ENCODE measurements at regions not wholly inside any gene's neighbourhood (a gene's known extent, or its start where the extent isn't known, plus 50 kb on each side); places are given as distances from the start of the nearest gene placed in this dataset.

- H3K27me3 Mint-ChIP-seq (ENCODE audit: low read depth): no peaks in the 10 kb centered on the region
- intact Hi-C loops (cut with micrococcal nuclease): no loop called here
- no peaks in the 10 kb centered on the region for H3K9me3 Mint-ChIP-seq
- H3K4me3 Mint-ChIP-seq (ENCODE audit: low read depth): no peak overlapping the region
- no peaks in the 10 kb centered on the region for H3K4me1 Mint-ChIP-seq (ENCODE audit: low read depth)
- H3K27ac Mint-ChIP-seq: no peak overlapping the region
- H3K36me3 Mint-ChIP-seq (ENCODE audit: low read depth): no peaks in the 10 kb centered on the region
- no peak for DNase-seq (ENCODE audit: low spot score)
These were observed 605.0 kb upstream of the USP15 start for GRCh38 chr12:61655241-61655640.

DNA sequence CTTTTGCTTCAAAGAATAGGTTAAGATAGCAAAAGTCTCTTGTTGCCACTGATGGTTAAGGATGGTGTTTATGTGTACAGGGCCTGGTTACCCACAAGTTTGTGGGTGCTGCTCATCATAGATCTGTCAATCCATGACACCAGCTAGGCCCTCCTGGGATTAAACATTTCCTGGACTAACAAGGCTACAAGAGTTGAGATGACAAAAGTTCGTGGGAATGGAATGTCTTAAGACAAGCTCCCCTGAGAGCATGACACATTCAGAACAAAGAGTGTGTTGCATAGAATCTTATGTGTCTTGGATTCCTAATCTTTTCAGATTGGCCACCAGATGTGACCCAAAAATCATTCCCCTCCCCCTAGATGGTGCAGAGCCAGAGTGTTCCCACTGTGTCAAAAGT is 592.5 kb upstream of the USP15 start:
- Mint-ChIP-seq H3K9me3 (peaks cover 24% of the 10 kb centered on the region), H3K4me3 (ENCODE audit: low read depth) (no peak overlapping the region), H3K27ac (no peak overlapping the region), H3K36me3 (ENCODE audit: low read depth) (no peaks in the 10 kb centered on the region), H3K4me1 (ENCODE audit: low read depth) (no peaks in the 10 kb centered on the region), H3K27me3 (ENCODE audit: low read depth) (no peaks in the 10 kb centered on the region)
- no peak for DNase-seq (ENCODE audit: low spot score)
- intact Hi-C loops (cut with micrococcal nuclease): no loop called here

- DNase-seq (ENCODE audit: low spot score): no peak
- Mint-ChIP-seq H3K9me3 (peaks cover 6% of the 10 kb centered on the region), H3K27ac (no peak overlapping the region), H3K4me1 (ENCODE audit: low read depth) (no peaks in the 10 kb centered on the region), H3K4me3 (ENCODE audit: low read depth) (no peak overlapping the region), H3K36me3 (ENCODE audit: low read depth) (no peaks in the 10 kb centered on the region), H3K27me3 (ENCODE audit: low read depth) (no peaks in the 10 kb centered on the region)
- intact Hi-C loops (cut with micrococcal nuclease): no loop called here
These were observed 583.7 kb upstream of the USP15 start for GRCh38 chr12:61676520-61676919.

- no peaks in the 10 kb centered on the region for H3K36me3 Mint-ChIP-seq (ENCODE audit: low read depth)
- H3K27ac Mint-ChIP-seq: no peak overlapping the region
- DNase-seq (ENCODE audit: low spot score): no peak
- H3K9me3 Mint-ChIP-seq: no peaks in the 10 kb centered on the region
- H3K27me3 Mint-ChIP-seq (ENCODE audit: low read depth): no peaks in the 10 kb centered on the region
- no peak overlapping the region for H3K4me3 Mint-ChIP-seq (ENCODE audit: low read depth)
- intact Hi-C loops (cut with micrococcal nuclease): no loop called here
- H3K4me1 Mint-ChIP-seq (ENCODE audit: low read depth): no peaks in the 10 kb centered on the region
These were observed 572.8 kb upstream of the USP15 start for GRCh38 chr12:61687407-61687806.

GRCh38 chr12:61694214-61694613 is 566.0 kb upstream of the USP15 start:
- Mint-ChIP-seq H3K27me3 (ENCODE audit: low read depth) (no peaks in the 10 kb centered on the region), H3K9me3 (peaks cover 11% of the 10 kb centered on the region), H3K4me1 (ENCODE audit: low read depth) (no peaks in the 10 kb centered on the region), H3K4me3 (ENCODE audit: low read depth) (no peak overlapping the region), H3K36me3 (ENCODE audit: low read depth) (no peaks in the 10 kb centered on the region), H3K27ac (no peak overlapping the region)
- no peak for DNase-seq (ENCODE audit: low spot score)
- intact Hi-C loops (cut with micrococcal nuclease): no loop called here

DNA sequence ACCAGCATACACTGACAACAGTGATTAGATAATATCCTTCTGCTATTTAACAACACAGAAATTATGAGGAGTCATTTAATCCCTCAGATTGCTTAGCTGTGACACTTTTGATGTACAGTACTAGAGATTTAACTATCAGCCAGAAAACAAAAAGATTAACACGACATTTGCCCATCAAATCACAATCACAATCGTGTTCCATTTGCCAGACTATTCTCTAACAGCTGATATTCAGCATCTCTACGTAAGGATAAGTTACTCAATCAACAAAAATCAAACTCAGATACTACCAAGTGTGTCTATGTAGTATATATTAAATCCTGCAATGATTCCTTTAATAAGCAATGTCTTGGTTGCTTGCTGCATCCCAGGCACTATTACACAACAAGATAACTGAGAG is 558.7 kb upstream of the USP15 start:
- no peaks in the 10 kb centered on the region for H3K4me1 Mint-ChIP-seq (ENCODE audit: low read depth)
- no peaks in the 10 kb centered on the region for H3K36me3 Mint-ChIP-seq (ENCODE audit: low read depth)
- H3K9me3 Mint-ChIP-seq: no peaks in the 10 kb centered on the region
- intact Hi-C loops (cut with micrococcal nuclease): no loop called here
- no peak overlapping the region for H3K4me3 Mint-ChIP-seq (ENCODE audit: low read depth)
- H3K27ac Mint-ChIP-seq: no peak overlapping the region
- no peaks in the 10 kb centered on the region for H3K27me3 Mint-ChIP-seq (ENCODE audit: low read depth)
- DNase-seq (ENCODE audit: low spot score): no peak

DNA sequence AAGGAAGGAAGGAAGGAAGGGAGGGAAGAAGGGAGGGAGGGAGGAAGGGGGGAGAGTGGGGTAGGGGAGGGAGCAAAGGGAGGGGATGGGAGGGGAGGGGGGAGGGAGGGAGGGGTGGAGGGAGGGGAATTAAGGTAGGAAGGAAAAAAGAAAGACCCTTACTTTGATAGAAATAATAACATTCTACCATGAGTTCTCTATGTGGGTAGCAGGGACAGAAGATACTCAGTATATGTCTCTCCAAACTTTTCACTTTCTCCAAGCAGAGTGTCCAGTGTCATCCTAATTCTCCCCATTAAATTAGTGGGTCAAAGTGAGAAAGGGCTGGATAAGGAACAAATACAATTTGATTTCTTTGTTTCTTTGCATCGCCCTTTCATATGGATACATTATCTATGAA is 553.4 kb upstream of the USP15 start:
- H3K36me3 Mint-ChIP-seq (ENCODE audit: low read depth): no peaks in the 10 kb centered on the region
- DNase-seq (ENCODE audit: low spot score): no peak
- H3K9me3 Mint-ChIP-seq: no peaks in the 10 kb centered on the region
- no peak overlapping the region for H3K27ac Mint-ChIP-seq
- H3K4me1 Mint-ChIP-seq (ENCODE audit: low read depth): no peaks in the 10 kb centered on the region
- H3K27me3 Mint-ChIP-seq (ENCODE audit: low read depth): no peaks in the 10 kb centered on the region
- H3K4me3 Mint-ChIP-seq (ENCODE audit: low read depth): no peak overlapping the region
- intact Hi-C loops (cut with micrococcal nuclease): no loop called here

GRCh38 chr12:61713121-61713520 is 547.1 kb upstream of the USP15 start:
- H3K27me3 Mint-ChIP-seq (ENCODE audit: low read depth): no peaks in the 10 kb centered on the region
- DNase-seq (ENCODE audit: low spot score): no peak
- H3K36me3 Mint-ChIP-seq (ENCODE audit: low read depth): no peaks in the 10 kb centered on the region
- intact Hi-C loops (cut with micrococcal nuclease): no loop called here
- H3K9me3 Mint-ChIP-seq: no peaks in the 10 kb centered on the region
- H3K27ac Mint-ChIP-seq: no peak overlapping the region
- H3K4me1 Mint-ChIP-seq (ENCODE audit: low read depth): no peaks in the 10 kb centered on the region
- no peak overlapping the region for H3K4me3 Mint-ChIP-seq (ENCODE audit: low read depth)

- Mint-ChIP-seq H3K4me3 (ENCODE audit: low read depth) (no peak overlapping the region), H3K27ac (no peak overlapping the region), H3K9me3 (no peaks in the 10 kb centered on the region), H3K27me3 (ENCODE audit: low read depth) (no peaks in the 10 kb centered on the region), H3K4me1 (ENCODE audit: low read depth) (no peaks in the 10 kb centered on the region), H3K36me3 (ENCODE audit: low read depth) (no peaks in the 10 kb centered on the region)
- intact Hi-C loops (cut with micrococcal nuclease): no loop called here
- DNase-seq (ENCODE audit: low spot score): no peak
These were observed 542.2 kb upstream of the USP15 start for GRCh38 chr12:61717986-61718385.

DNA sequence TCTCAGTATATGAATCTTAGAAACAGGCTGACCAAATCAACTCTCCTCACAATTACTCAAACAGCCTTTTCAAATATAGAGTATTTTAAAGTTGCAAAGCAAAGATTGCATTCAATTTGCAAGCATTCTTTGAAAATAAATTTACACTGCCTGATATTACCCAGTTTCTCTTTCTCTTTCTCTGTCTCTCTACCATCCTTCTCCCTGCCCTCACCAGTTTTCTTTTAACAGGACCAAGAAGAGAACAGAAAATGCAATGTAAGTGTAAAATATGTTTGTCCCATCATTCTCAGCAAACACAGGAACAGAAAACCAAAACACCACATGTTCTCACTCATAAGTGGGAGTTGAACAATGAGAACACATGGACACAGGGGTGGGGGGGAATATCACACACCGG is 520.3 kb upstream of the USP15 start:
- no peaks in the 10 kb centered on the region for H3K27me3 Mint-ChIP-seq (ENCODE audit: low read depth)
- DNase-seq (ENCODE audit: low spot score): no peak

DNA sequence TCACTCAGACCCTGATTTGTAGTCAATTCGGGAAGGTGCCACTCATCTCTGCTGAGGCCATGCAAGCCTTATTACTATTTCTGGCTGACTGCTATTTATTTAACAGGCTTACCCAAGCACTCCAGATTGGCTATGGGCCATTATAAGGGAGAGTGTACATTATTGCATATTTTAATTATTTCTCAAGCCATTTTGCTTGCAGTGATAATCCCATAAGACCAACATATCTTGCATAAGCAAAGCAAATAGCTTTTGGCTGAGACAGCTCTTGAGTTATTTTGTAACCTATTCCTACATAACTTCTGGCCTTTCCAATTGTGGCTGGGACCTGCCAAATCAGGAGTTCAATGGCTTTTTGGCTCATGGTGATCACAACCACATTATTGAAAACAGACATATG is 509.6 kb upstream of the USP15 start:
- intact Hi-C loops (cut with micrococcal nuclease): no loop called here
- H3K27me3 Mint-ChIP-seq (ENCODE audit: low read depth): no peaks in the 10 kb centered on the region
- no peak for DNase-seq (ENCODE audit: low spot score)
- no peaks in the 10 kb centered on the region for H3K4me1 Mint-ChIP-seq (ENCODE audit: low read depth)
- no peaks in the 10 kb centered on the region for H3K9me3 Mint-ChIP-seq
- H3K36me3 Mint-ChIP-seq (ENCODE audit: low read depth): no peaks in the 10 kb centered on the region
- H3K4me3 Mint-ChIP-seq (ENCODE audit: low read depth): no peak overlapping the region
- no peak overlapping the region for H3K27ac Mint-ChIP-seq

More for the DNA sequence above, 520.3 kb upstream of the USP15 start:
- Mint-ChIP-seq H3K36me3 (ENCODE audit: low read depth) (no peaks in the 10 kb centered on the region), H3K9me3 (no peaks in the 10 kb centered on the region), H3K4me3 (ENCODE audit: low read depth) (no peak overlapping the region), H3K27ac (no peak overlapping the region), H3K4me1 (ENCODE audit: low read depth) (no peaks in the 10 kb centered on the region)
- intact Hi-C loops (cut with micrococcal nuclease): no loop called here

GRCh38 chr12:61754214-61754613 is 506.0 kb upstream of the USP15 start:
- H3K9me3 Mint-ChIP-seq: no peaks in the 10 kb centered on the region
- H3K36me3 Mint-ChIP-seq (ENCODE audit: low read depth): no peaks in the 10 kb centered on the region
- intact Hi-C loops (cut with micrococcal nuclease): no loop called here
- no peak overlapping the region for H3K27ac Mint-ChIP-seq
- no peak overlapping the region for H3K4me3 Mint-ChIP-seq (ENCODE audit: low read depth)
- H3K27me3 Mint-ChIP-seq (ENCODE audit: low read depth): no peaks in the 10 kb centered on the region
- DNase-seq (ENCODE audit: low spot score): no peak
- no peaks in the 10 kb centered on the region for H3K4me1 Mint-ChIP-seq (ENCODE audit: low read depth)

DNA sequence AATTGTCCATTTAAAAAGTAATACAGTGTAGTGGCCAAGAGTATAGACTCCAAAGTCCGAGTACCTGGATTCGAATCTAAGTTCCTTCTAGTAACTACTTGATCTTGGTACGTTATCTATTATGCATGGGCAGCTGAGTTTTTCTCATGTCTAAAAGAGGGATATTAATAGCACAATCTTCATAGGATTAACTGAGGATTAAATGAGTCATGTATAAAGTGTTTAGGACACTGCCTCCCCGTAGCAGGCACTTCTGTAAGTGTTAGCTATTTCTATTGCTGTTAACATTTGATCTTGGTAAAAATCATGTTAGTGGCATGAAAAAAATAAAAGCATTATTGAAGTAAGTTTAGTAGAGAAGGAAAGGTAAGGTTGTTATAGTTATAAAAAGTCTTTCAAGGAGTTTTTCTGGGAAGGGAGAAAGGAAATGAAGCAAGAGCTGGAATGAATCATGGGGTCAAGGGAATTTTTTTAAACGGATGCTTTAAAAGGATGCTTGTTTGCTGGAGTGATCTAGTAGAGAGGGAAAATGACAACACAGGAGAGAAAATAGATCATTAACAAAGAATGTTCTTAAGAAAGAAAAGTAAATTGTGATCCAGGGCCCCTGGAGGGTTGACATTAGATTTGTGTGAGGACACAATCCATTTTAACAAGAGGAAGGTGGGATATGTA is 502.2 kb upstream of the USP15 start:
- no peak for DNase-seq (ENCODE audit: low spot score)
- Mint-ChIP-seq H3K27ac (no peak overlapping the region), H3K4me3 (ENCODE audit: low read depth) (no peak overlapping the region), H3K9me3 (no peaks in the 10 kb centered on the region), H3K27me3 (ENCODE audit: low read depth) (no peaks in the 10 kb centered on the region), H3K36me3 (ENCODE audit: low read depth) (no peaks in the 10 kb centered on the region), H3K4me1 (ENCODE audit: low read depth) (no peaks in the 10 kb centered on the region)
- intact Hi-C loops (cut with micrococcal nuclease): no loop called here

- no peak overlapping the region for H3K27ac Mint-ChIP-seq
- DNase-seq (ENCODE audit: low spot score): no peak
- H3K36me3 Mint-ChIP-seq (ENCODE audit: low read depth): no peaks in the 10 kb centered on the region
- intact Hi-C loops (cut with micrococcal nuclease): no loop called here
- H3K9me3 Mint-ChIP-seq: no peaks in the 10 kb centered on the region
- no peaks in the 10 kb centered on the region for H3K4me1 Mint-ChIP-seq (ENCODE audit: low read depth)
- no peaks in the 10 kb centered on the region for H3K27me3 Mint-ChIP-seq (ENCODE audit: low read depth)
- H3K4me3 Mint-ChIP-seq (ENCODE audit: low read depth): no peak overlapping the region
These were observed 501.5 kb upstream of the USP15 start for GRCh38 chr12:61758661-61759060.

Measured in activated T-helper 2 cell treated with anti-CD3 and anti-CD28 coated beads, Interferon-gamma antibody, Interleukin-2, Interleukin-4, amounts not matched to agents 10 μg/mL and 5 μg/mL and 100 μg/mL, durations not matched to agents 14 hours and 24 hours and 36 hours (primary cell).